Pancreas (tissue), 10 donors: ENCODE measurements at regions not wholly inside any gene's neighbourhood (a gene's known extent, or its start where the extent isn't known, plus 50 kb on each side); places are given as distances from the start of the nearest gene placed in this dataset.

Experiments used
- ATAC-seq, 4 donors: fragments of 200-7000 bp; cut with Tn5 transposase; one replicate each; pipeline versions ENCODE4 v1.8.0 to v1.9.1; 2020; ENCODE audit warnings: mild to moderate bottlenecking in 4 of 4, moderate library complexity in 4 of 4
- DNase-seq, 6 donors: peaks; one replicate each; pipeline ENCODE4 v3.0.0-alpha.2; 2020
- FAIRE-seq: peaks from 2 replicates; lab custom pipeline; 2012; peaks lifted over from hg19 to GRCh38; lab: Jason Lieb, UNC
- H3K27ac ChIP-seq, 4 donors: fragments of 200-600 bp; sonication (generic); 1 replicate in 3 of 4; 2 replicates in 1 of 4; pipeline versions ENCODE4 v1.5.0 to v1.8.0; 2020
- H3K27me3 ChIP-seq, 4 donors: fragments of 200-600 bp; one replicate each; pipeline ENCODE4 v1.8.0; 2021
- H3K36me3 ChIP-seq, 3 donors: fragments of 200-600 bp; sonication (generic) in 1 of 3; one replicate each; pipeline versions ENCODE4 v1.5.0 to v1.8.0; 2020 to 2021
- H3K4me1 ChIP-seq, 3 donors: fragments of 200-600 bp; one replicate each; pipeline ENCODE4 v1.8.0; 2021
- H3K4me3 ChIP-seq, 4 donors: fragments of 200-600 bp; sonication (generic) in 2 of 4; one replicate each; pipeline versions ENCODE4 v1.5.0 to v1.8.0; 2020 to 2021
- H3K9me3 ChIP-seq, 4 donors: fragments of 200-600 bp; one replicate each; pipeline ENCODE4 v1.8.0; 2021
- CTCF ChIP-seq, 4 donors: fragments of 200-600 bp; sonication (generic) in 3 of 4; IDR thresholded peaks; one replicate each; pipeline versions ENCODE4 v1.5.0 to v1.8.0; 2021; ENCODE audit warnings: antibody characterized with exemption in 4 of 4
- WGBS, 2 donors: extraction: QIAGEN DNeasy Blood & Tissue Kit; methylation state at CpG; one replicate each; pipeline ENCODE4 v1.1.7; 2013; 5-methylcytosine and 5-hydroxymethylcytosine counted together
- intact Hi-C, 3 donors: fragments of 100-400 bp; cut with DNase I; formaldehyde crosslinking; loops; one replicate each; pipeline versions ENCODE4 v1.11.1 to v1.14.2; 2022
- donor health status: healthy with polysubstance abuse.
- donor health status: DM: no; HTN: no; CAD: no; lungs with moderate emphysema.
- donor health status: DM: no; HTN: no; CAD: no.
- donor health status: control.
- donor health status: control.
- donor health status: Bipolar disorder and iron deficiency.
- donor health status: DM: yes; HTN: yes; CAD: no.
- donor health status: DM: no; HTN: no; CAD: no.
- donor health status: DM: no; HTN: no; CAD: no.
- donor health status: DM: yes; HTN: yes; CAD: no.

- H3K9me3 ChIP-seq = no peaks in the 10 kb centered on the region
- intact Hi-C loops = no loop called here
- 80 to 86% methylated on average over 3 of the region's 3 CpGs for whole genome bisulfite sequencing, 2 donors
- H3K27me3 ChIP-seq = no peaks in the 10 kb centered on the region
- peaks cover 0 to 3% (median 0%) of the 10 kb centered on the region in 3 donors for H3K36me3 ChIP-seq
- peaks cover 0 to 4% (median 3%) of the 10 kb centered on the region in 3 donors for H3K4me1 ChIP-seq
- H3K27ac ChIP-seq = peak overlapping the region in 2 of 4 donors; percentile 37 to 54
- TF ChIP-seq CTCF (IDR thresholded peaks at IDR 0.05) = no peak
- no peak overlapping the region for H3K4me3 ChIP-seq
- FAIRE-seq (no peak), DNase-seq (no peak), ATAC-seq (peak in 2 of 4 donors; percentile 23 to 24)
Measured at GRCh38 chr1:222995236-222995580, 147.8 kb downstream of the TLR5 start.

GRCh38 chr1:222995620-222996309 is 147.3 kb downstream of the TLR5 start:
- ATAC-seq (peak in 3 of 4 donors; percentile 56 to 72 (median 60)), DNase-seq (no peak), FAIRE-seq (no peak)
- Histone ChIP-seq H3K4me3 (no peak overlapping the region), H3K9me3 (no peaks in the 10 kb centered on the region), H3K27ac (peak overlapping the region in 2 of 4 donors; percentile 37 to 54), H3K4me1 (peaks cover 0 to 4% (median 3%) of the 10 kb centered on the region in 3 donors), H3K27me3 (no peaks in the 10 kb centered on the region), H3K36me3 (peaks cover 0 to 3% (median 0%) of the 10 kb centered on the region in 3 donors)
- 35 to 48% methylated on average over 5 of the region's 5 CpGs for WGBS, 2 donors
- intact Hi-C loops = no loop called here
- no peak for TF ChIP-seq CTCF (IDR thresholded peaks at IDR 0.05)

GRCh38 chr1:222996310-222996975 is 146.6 kb downstream of the TLR5 start:
- no peak for FAIRE-seq
- peak overlapping the region in 1 of 4 donors; percentile 9 for H3K27ac ChIP-seq
- peak in 1 of 4 donors; percentile 29 for ATAC-seq

GRCh38 chr1:223000632-223001031 is 142.4 kb downstream of the TLR5 start:
- no peak for TF ChIP-seq CTCF (IDR thresholded peaks at IDR 0.05)
- intact Hi-C loops = no loop called here
- Histone ChIP-seq H3K9me3 (no peaks in the 10 kb centered on the region), H3K4me3 (no peak overlapping the region), H3K36me3 (peaks cover 0 to 8% (median 0%) of the 10 kb centered on the region in 3 donors), H3K4me1 (peaks cover 0 to 3% (median 0%) of the 10 kb centered on the region in 3 donors), H3K27ac (no peak overlapping the region), H3K27me3 (no peaks in the 10 kb centered on the region)
- DNase-seq (no peak), FAIRE-seq (no peak), ATAC-seq (no peak)

More at GRCh38 chr1:222996310-222996975, 146.6 kb downstream of the TLR5 start:
- Histone ChIP-seq H3K36me3 (peaks cover 0 to 3% (median 0%) of the 10 kb centered on the region in 3 donors), H3K4me3 (no peak overlapping the region), H3K9me3 (no peaks in the 10 kb centered on the region), H3K27me3 (no peaks in the 10 kb centered on the region), H3K4me1 (peaks cover 0 to 4% (median 3%) of the 10 kb centered on the region in 3 donors)
- WGBS, 2 donors = 47 to 58% methylated on average over 3 of the region's 3 CpGs
- intact Hi-C loops = no loop called here
- no peak for TF ChIP-seq CTCF (IDR thresholded peaks at IDR 0.05)
- DNase-seq = no peak
